Liver (tissue), 7 donors: ENCODE measurements at regions not wholly inside any gene's neighbourhood (a gene's known extent, or its start where the extent isn't known, plus 50 kb on each side); places are given as distances from the start of the nearest gene placed in this dataset.

Source experiments
- DNase-seq: peaks from one replicate; pipeline ENCODE4 v3.0.0-alpha.2; 2017; ENCODE audit warnings: low spot score
- H3K27ac ChIP-seq, 2 donors: one replicate each; pipeline ENCODE4 v1.7.0; 2013; ENCODE audit warnings: inconsistent platforms in 2 of 2, low read length in 2 of 2, control low read depth in 1 of 2, low read depth in 1 of 2, mild to moderate bottlenecking in 1 of 2
- H3K27me3 ChIP-seq, 4 donors: one replicate each; pipeline versions ENCODE4 v1.6.1 to v1.7.0; 2013; ENCODE audit warnings: low read length in 3 of 4, inconsistent platforms in 1 of 4, mild to moderate bottlenecking in 1 of 4, moderate library complexity in 1 of 4; ENCODE audit not compliant: control insufficient read depth in 4 of 4, insufficient read depth in 4 of 4
- H3K36me3 ChIP-seq, 4 donors: one replicate each; pipeline versions ENCODE4 v1.6.1 to v1.7.0; 2013; ENCODE audit warnings: low read length in 3 of 4, mild to moderate bottlenecking in 3 of 4, low read depth in 1 of 4, moderate library complexity in 1 of 4; ENCODE audit not compliant: control insufficient read depth in 4 of 4, insufficient read depth in 3 of 4
- H3K4me1 ChIP-seq, 4 donors: one replicate each; pipeline versions ENCODE4 v1.6.1 to v1.7.0; 2013; ENCODE audit warnings: low read length in 3 of 4, mild to moderate bottlenecking in 3 of 4, moderate library complexity in 1 of 4; ENCODE audit not compliant: control insufficient read depth in 4 of 4, insufficient read depth in 4 of 4
- H3K4me3 ChIP-seq, 3 donors: one replicate each; pipeline versions ENCODE4 v1.6.1 to v1.7.0; 2013; ENCODE audit warnings: low read length in 3 of 3, control low read depth in 1 of 3, low read depth in 1 of 3, mild to moderate bottlenecking in 1 of 3
- H3K9ac ChIP-seq, 2 donors: one replicate each; pipeline ENCODE4 v1.7.0; 2013; ENCODE audit warnings: low read length in 2 of 2, mild to moderate bottlenecking in 2 of 2, moderate library complexity in 2 of 2, control low read depth in 1 of 2, low read depth in 1 of 2
- H3K9me3 ChIP-seq, 4 donors: one replicate each; pipeline versions ENCODE4 v1.6.1 to v1.7.0; 2013; ENCODE audit warnings: low read length in 3 of 4; ENCODE audit not compliant: control insufficient read depth in 4 of 4
- FOXA1 ChIP-seq: IDR thresholded peaks from 2 replicates; pipeline ENCODE4 v1.6.1; 2016; ENCODE audit warnings: antibody characterized with exemption
- GABPA ChIP-seq, 2 donors: IDR thresholded peaks in 1 of 2; conservative IDR thresholded peaks in 1 of 2; 2 replicates each; pipeline ENCODE4 v1.6.1; 2016; ENCODE audit warnings: antibody characterized with exemption in 2 of 2, mild to moderate bottlenecking in 1 of 2, moderate library complexity in 1 of 2
- HNF4A ChIP-seq, 2 donors: conservative IDR thresholded peaks; 2 replicates each; pipeline ENCODE4 v1.6.1; 2016; ENCODE audit warnings: antibody characterized with exemption in 2 of 2, mild to moderate bottlenecking in 2 of 2
- RAD21 ChIP-seq, 2 donors: IDR thresholded peaks; 2 replicates each; pipeline ENCODE4 v1.6.1; 2016; ENCODE audit warnings: antibody characterized with exemption in 2 of 2, mild to moderate bottlenecking in 2 of 2
- REST ChIP-seq: IDR thresholded peaks from 2 replicates; pipeline ENCODE4 v1.6.1; 2016; ENCODE audit warnings: antibody characterized with exemption, mild to moderate bottlenecking
- RXRA ChIP-seq, 2 donors: IDR thresholded peaks; 2 replicates each; pipeline ENCODE4 v1.6.1; 2017 to 2018; ENCODE audit warnings: antibody characterized with exemption in 2 of 2, mild to moderate bottlenecking in 1 of 2
- SP1 ChIP-seq: IDR thresholded peaks from 2 replicates; pipeline ENCODE4 v1.6.1; 2018; ENCODE audit warnings: antibody characterized with exemption, mild to moderate bottlenecking
- YY1 ChIP-seq: IDR thresholded peaks from 2 replicates; pipeline ENCODE4 v1.6.1; 2016; ENCODE audit warnings: antibody characterized with exemption, mild to moderate bottlenecking
- WGBS: extraction: QIAGEN DNeasy Blood & Tissue Kit; methylation state at CpG from one replicate; pipeline ENCODE4 v1.1.7; 2013; 5-methylcytosine and 5-hydroxymethylcytosine counted together
- TF ChIP-seq, protein P1 (sequence below): IDR thresholded peaks from 2 replicates; pipeline ENCODE4 v1.6.1; 2016; ENCODE audit warnings: antibody characterized with exemption
- donor health status: healthy.
- donor health status: healthy.
- donor health status: healthy.
- donor health status: healthy.

DNA sequence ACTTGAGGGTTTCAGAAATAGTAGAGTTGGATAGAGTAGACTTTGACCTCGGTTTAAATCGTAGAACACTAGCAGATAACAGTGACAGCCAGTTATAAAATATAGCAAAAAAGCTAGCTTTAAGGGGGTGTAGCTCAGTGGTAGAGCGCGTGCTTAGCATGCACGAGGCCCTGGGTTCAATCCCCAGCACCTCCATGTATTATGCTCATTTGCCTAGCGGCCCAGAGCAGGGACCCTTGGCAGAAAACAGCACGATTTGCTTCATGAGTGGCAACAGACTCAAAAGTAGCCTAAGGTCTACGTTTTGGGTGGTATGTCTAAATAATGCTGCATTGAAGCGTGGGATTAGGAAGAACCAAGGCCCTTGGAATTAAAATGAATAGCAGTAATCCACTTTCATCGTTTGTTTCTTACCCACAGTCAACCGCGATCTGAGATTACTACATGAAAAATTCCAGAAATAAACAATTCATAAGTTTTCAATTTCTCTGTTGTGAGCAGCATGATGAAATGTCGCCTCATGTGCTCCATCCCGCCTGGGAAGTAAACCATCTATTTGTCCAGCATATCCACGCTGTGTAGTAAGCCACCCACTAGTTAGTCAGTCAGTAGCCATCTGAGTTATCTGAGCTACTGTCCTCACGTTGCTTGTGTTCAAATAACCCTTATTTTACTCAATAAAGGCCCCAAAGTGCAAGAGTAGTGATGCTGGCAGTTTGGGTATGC lies 184.9 kb downstream of the GPX5 start:
- WGBS = 46% methylated on average over 16 of the region's 16 CpGs
- no peak for DNase-seq
- Histone ChIP-seq H3K27me3 (peaks cover 0 to 17% (median 4%) of the 10 kb centered on the region in 4 donors), H3K9me3 (peaks cover 7 to 24% (median 8%) of the 10 kb centered on the region in 4 donors), H3K36me3 (no peaks in the 10 kb centered on the region), H3K9ac (no peak overlapping the region), H3K4me3 (no peak overlapping the region), H3K4me1 (no peaks in the 10 kb centered on the region), H3K27ac (no peak overlapping the region)
- TF ChIP-seq SP1 (no peak), YY1 (no peak), RAD21 (IDR thresholded peaks at IDR 0.05) (no peak), GABPA (IDR thresholded peaks at IDR 0.05 in 1 of 2, conservative IDR thresholded peaks at IDR 0.05 in 1 of 2) (no peak), RXRA (IDR thresholded peaks at IDR 0.05) (no peak)
- TF ChIP-seq, protein P1, sequence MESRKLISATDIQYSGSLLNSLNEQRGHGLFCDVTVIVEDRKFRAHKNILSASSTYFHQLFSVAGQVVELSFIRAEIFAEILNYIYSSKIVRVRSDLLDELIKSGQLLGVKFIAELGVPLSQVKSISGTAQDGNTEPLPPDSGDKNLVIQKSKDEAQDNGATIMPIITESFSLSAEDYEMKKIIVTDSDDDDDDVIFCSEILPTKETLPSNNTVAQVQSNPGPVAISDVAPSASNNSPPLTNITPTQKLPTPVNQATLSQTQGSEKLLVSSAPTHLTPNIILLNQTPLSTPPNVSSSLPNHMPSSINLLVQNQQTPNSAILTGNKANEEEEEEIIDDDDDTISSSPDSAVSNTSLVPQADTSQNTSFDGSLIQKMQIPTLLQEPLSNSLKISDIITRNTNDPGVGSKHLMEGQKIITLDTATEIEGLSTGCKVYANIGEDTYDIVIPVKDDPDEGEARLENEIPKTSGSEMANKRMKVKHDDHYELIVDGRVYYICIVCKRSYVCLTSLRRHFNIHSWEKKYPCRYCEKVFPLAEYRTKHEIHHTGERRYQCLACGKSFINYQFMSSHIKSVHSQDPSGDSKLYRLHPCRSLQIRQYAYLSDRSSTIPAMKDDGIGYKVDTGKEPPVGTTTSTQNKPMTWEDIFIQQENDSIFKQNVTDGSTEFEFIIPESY = no peak

DNA sequence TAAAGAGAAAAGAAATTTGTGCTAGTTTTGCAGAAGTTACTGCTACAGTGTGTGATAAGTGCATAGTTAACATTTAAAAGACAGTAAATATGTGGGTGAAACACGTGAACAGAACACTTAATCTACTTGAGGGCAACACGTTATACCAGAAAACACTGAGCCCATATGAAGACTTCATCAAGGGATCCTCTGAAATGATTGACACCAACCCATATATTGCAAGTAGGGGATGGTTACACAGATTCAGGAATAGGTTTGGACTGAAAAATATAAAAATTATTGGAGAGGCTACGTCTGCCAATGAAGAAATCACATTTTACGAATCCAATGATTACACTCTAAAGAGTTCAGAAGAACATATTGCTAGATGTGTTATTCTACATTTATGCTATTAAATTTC lies 185.6 kb downstream of the GPX5 start:
- H3K27ac ChIP-seq = no peak overlapping the region
- H3K9ac ChIP-seq = no peak overlapping the region
- DNase-seq = no peak
- 63% methylated on average over 4 of the region's 4 CpGs for WGBS
- H3K27me3 ChIP-seq = peaks cover 0 to 17% (median 2%) of the 10 kb centered on the region in 4 donors
- no peaks in the 10 kb centered on the region for H3K36me3 ChIP-seq
- no peak overlapping the region for H3K4me3 ChIP-seq
- TF ChIP-seq HNF4A (conservative IDR thresholded peaks at IDR 0.05) (no peak), RXRA (IDR thresholded peaks at IDR 0.05) (no peak), RAD21 (IDR thresholded peaks at IDR 0.05) (no peak), FOXA1 (no peak), REST (no peak)
- TF ChIP-seq, protein P1 = no peak
- H3K4me1 ChIP-seq = no peaks in the 10 kb centered on the region
- peaks cover 7 to 24% (median 8%) of the 10 kb centered on the region in 4 donors for H3K9me3 ChIP-seq
